Parathyroid adenoma (tissue), 2 donors: ENCODE measurements at regions not wholly inside any gene's neighbourhood (a gene's known extent, or its start where the extent isn't known, plus 50 kb on each side); places are given as distances from the start of the nearest gene placed in this dataset.
"Not testable (repeated sequence)": the region's sequence is repeated elsewhere in the genome, so short reads cannot be mapped to it uniquely, and the experiment has no call there.

Experiments
- H2AFZ ChIP-seq: fragments of 300-600 bp; sonication (generic); one replicate; pipeline ENCODE4 v1.7.0; 2017; ENCODE audit warnings: antibody characterized with exemption, mild to moderate bottlenecking
- H3K27ac ChIP-seq: fragments of 300-600 bp; sonication (generic); one replicate; pipeline ENCODE4 v1.7.0; 2017
- H3K27me3 ChIP-seq: fragments of 300-600 bp; sonication (generic); one replicate; pipeline ENCODE4 v1.7.0; 2017; ENCODE audit warnings: low read length; ENCODE audit not compliant: control insufficient read depth, insufficient read depth
- H3K36me3 ChIP-seq: fragments of 300-600 bp; sonication (generic); one replicate; pipeline ENCODE4 v1.7.0; 2017; ENCODE audit warnings: low read length; ENCODE audit not compliant: control insufficient read depth, insufficient read depth
- H3K4me1 ChIP-seq: fragments of 300-600 bp; sonication (generic); one replicate; pipeline ENCODE4 v1.7.0; 2017; ENCODE audit warnings: control low read depth
- H3K4me2 ChIP-seq: fragments of 300-600 bp; sonication (generic); one replicate; pipeline ENCODE4 v1.7.0; 2017; ENCODE audit warnings: low read length
- H3K4me3 ChIP-seq: fragments of 300-600 bp; sonication (generic); one replicate; pipeline ENCODE4 v1.7.0; 2017; ENCODE audit warnings: low read depth, low read length
- H3K79me2 ChIP-seq: fragments of 300-600 bp; sonication (generic); one replicate; pipeline ENCODE4 v1.7.0; 2017; ENCODE audit warnings: control low read depth
- H3K9ac ChIP-seq: fragments of 300-600 bp; sonication (generic); one replicate; pipeline ENCODE4 v1.7.0; 2017; ENCODE audit warnings: mild to moderate bottlenecking
- H3K9me3 ChIP-seq: fragments of 300-600 bp; sonication (generic); one replicate; pipeline ENCODE4 v1.7.0; 2017; ENCODE audit warnings: low read length; ENCODE audit not compliant: control insufficient read depth
- TF ChIP-seq, protein P1 (sequence below): fragments of 300-600 bp; sonication (generic); IDR thresholded peaks from one replicate; pipeline ENCODE4 v1.7.0; 2017; ENCODE audit warnings: antibody characterized with exemption, mild to moderate bottlenecking
- donor health status: primary hyperparathyroidism.

DNA sequence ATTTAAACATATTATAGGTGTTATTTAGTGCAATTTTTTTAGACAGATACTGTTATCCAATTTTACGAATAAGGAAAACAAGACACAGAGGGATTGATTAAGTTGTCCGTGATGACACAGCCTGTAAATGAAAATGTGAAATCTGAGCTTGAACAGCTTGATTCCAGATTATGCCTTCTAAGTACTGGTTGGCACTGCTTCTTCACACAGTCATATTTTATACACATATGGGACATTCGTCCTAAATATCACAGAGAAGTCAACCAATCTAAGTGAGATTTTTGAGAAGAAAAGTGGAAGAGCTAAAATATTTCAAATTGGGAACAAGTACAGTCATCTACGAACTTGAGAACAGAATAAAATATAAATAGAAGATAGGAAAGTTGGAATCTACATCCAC lies 756.3 kb downstream of the BCKDHB start:
- no peak overlapping the region for H3K4me3 ChIP-seq
- no peak overlapping the region for H2AFZ ChIP-seq
- no peak overlapping the region for H3K9ac ChIP-seq
- no peak overlapping the region for H3K27ac ChIP-seq
- no peak overlapping the region for H3K4me2 ChIP-seq
- no peaks in the 10 kb centered on the region for H3K79me2 ChIP-seq
- no peaks in the 10 kb centered on the region for H3K9me3 ChIP-seq
- no peaks in the 10 kb centered on the region for H3K4me1 ChIP-seq
- no peaks in the 10 kb centered on the region for H3K36me3 ChIP-seq
- TF ChIP-seq, protein P1, sequence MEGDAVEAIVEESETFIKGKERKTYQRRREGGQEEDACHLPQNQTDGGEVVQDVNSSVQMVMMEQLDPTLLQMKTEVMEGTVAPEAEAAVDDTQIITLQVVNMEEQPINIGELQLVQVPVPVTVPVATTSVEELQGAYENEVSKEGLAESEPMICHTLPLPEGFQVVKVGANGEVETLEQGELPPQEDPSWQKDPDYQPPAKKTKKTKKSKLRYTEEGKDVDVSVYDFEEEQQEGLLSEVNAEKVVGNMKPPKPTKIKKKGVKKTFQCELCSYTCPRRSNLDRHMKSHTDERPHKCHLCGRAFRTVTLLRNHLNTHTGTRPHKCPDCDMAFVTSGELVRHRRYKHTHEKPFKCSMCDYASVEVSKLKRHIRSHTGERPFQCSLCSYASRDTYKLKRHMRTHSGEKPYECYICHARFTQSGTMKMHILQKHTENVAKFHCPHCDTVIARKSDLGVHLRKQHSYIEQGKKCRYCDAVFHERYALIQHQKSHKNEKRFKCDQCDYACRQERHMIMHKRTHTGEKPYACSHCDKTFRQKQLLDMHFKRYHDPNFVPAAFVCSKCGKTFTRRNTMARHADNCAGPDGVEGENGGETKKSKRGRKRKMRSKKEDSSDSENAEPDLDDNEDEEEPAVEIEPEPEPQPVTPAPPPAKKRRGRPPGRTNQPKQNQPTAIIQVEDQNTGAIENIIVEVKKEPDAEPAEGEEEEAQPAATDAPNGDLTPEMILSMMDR, result no peak
- H3K27me3 ChIP-seq, result no peaks in the 10 kb centered on the region

- Histone ChIP-seq H2AFZ (no peak overlapping the region), H3K36me3 (no peaks in the 10 kb centered on the region), H3K9me3 (no peaks in the 10 kb centered on the region), H3K9ac (no peak overlapping the region), H3K4me2 (no peak overlapping the region), H3K27ac (no peak overlapping the region), H3K27me3 (no peaks in the 10 kb centered on the region), H3K4me3 (no peak overlapping the region), H3K4me1 (no peaks in the 10 kb centered on the region), H3K79me2 (no peaks in the 10 kb centered on the region)
- TF ChIP-seq, protein P1, result no peak
These were observed 753.6 kb downstream of the BCKDHB start for GRCh38 chr6:80860107-80860506.

DNA sequence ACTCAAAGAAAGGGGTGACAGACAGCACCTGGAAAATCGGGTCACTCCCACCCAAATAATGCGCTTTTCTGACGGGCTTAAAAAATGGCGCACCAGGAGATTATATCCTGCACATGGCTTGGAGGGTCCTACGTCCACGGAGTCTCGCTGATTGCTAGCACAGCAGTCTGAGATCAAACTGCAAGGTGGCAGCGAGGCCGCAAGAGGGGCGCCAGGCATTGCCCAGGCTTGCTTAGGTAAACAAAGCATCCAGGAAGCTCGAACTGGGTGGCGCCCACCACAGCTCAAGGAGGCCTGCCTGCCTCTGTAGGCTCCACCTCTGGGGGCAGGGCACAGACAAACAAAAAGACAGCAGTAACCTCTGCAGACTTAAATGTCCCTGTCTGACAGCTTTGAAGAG lies 741.5 kb downstream of the BCKDHB start:
- not testable (repeated sequence) for H3K9ac ChIP-seq, H3K9me3 ChIP-seq, H3K4me2 ChIP-seq, H3K36me3 ChIP-seq, H3K4me1 ChIP-seq, H3K4me3 ChIP-seq, H3K79me2 ChIP-seq, H3K27me3 ChIP-seq, H2AFZ ChIP-seq, H3K27ac ChIP-seq

GRCh38 chr6:80832337-80832736 lies 725.9 kb downstream of the BCKDHB start:
- H3K36me3 ChIP-seq, result no peaks in the 10 kb centered on the region
- TF ChIP-seq, protein P1, result no peak
- H3K9me3 ChIP-seq, result no peaks in the 10 kb centered on the region
- H3K4me1 ChIP-seq, result no peaks in the 10 kb centered on the region
- no peak overlapping the region for H2AFZ ChIP-seq
- no peak overlapping the region for H3K4me2 ChIP-seq
- no peaks in the 10 kb centered on the region for H3K27me3 ChIP-seq
- no peaks in the 10 kb centered on the region for H3K79me2 ChIP-seq
- H3K9ac ChIP-seq, result no peak overlapping the region
- no peak overlapping the region for H3K27ac ChIP-seq
- no peak overlapping the region for H3K4me3 ChIP-seq

GRCh38 chr6:80793411-80793810 lies 686.9 kb downstream of the BCKDHB start:
- H3K4me2 ChIP-seq, result no peak overlapping the region
- H3K4me3 ChIP-seq, result no peak overlapping the region
- no peaks in the 10 kb centered on the region for H3K36me3 ChIP-seq
- TF ChIP-seq, protein P1, result no peak
- no peak overlapping the region for H3K27ac ChIP-seq
- H3K4me1 ChIP-seq, result no peaks in the 10 kb centered on the region
- no peak overlapping the region for H3K9ac ChIP-seq
- no peaks in the 10 kb centered on the region for H3K79me2 ChIP-seq
- no peaks in the 10 kb centered on the region for H3K27me3 ChIP-seq
- no peak overlapping the region for H2AFZ ChIP-seq
- H3K9me3 ChIP-seq, result no peaks in the 10 kb centered on the region
